ENCODE measurements at regions not wholly inside any gene's neighbourhood (a gene's known extent, or its start where the extent isn't known, plus 50 kb on each side); places are given as distances from the start of the nearest gene placed in this dataset.

DNA sequence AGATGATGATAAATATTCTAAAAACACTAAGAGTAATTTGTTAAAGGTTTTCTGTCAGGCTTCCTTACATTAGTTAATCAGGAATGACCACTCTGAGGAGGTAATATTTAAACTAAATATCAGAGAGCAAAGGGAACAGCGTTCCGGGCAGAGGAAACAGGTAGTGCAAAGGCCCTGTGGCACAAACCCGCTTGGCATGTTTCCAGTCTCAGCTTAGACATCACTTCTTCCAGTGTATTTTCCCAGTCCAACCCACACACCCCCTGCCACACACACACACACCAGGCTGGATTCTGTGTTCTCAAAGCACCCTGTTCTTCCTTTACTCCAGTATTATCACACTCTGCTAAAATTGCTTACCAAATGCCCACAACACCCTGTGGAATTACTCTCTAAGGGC lies 247.1 kb downstream of the RPS29 start:
- Histone ChIP-seq H3K27ac (no peak overlapping the region), H3K9me3 (ENCODE audit: severe bottlenecking) (peaks cover 3% of the 10 kb centered on the region), H3K27me3 (ENCODE audit: insufficient read depth, low read depth, severe bottlenecking) (no peaks in the 10 kb centered on the region), H3K36me3 (no peaks in the 10 kb centered on the region), H3K4me3 (ENCODE audit: low read depth, low read length) (no peak overlapping the region)
- no peak for DNase-seq
- TF ChIP-seq, protein P1, sequence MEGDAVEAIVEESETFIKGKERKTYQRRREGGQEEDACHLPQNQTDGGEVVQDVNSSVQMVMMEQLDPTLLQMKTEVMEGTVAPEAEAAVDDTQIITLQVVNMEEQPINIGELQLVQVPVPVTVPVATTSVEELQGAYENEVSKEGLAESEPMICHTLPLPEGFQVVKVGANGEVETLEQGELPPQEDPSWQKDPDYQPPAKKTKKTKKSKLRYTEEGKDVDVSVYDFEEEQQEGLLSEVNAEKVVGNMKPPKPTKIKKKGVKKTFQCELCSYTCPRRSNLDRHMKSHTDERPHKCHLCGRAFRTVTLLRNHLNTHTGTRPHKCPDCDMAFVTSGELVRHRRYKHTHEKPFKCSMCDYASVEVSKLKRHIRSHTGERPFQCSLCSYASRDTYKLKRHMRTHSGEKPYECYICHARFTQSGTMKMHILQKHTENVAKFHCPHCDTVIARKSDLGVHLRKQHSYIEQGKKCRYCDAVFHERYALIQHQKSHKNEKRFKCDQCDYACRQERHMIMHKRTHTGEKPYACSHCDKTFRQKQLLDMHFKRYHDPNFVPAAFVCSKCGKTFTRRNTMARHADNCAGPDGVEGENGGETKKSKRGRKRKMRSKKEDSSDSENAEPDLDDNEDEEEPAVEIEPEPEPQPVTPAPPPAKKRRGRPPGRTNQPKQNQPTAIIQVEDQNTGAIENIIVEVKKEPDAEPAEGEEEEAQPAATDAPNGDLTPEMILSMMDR (IDR thresholded peaks at IDR 0.05; ENCODE audit: low read depth, low read length) = no peak

GRCh38 chr14:49319810-49320209 lies 266.4 kb downstream of the RPS29 start:
- Histone ChIP-seq H3K36me3 (no peaks in the 10 kb centered on the region), H3K9me3 (ENCODE audit: severe bottlenecking) (no peaks in the 10 kb centered on the region), H3K27ac (no peak overlapping the region), H3K27me3 (ENCODE audit: insufficient read depth, low read depth, severe bottlenecking) (no peaks in the 10 kb centered on the region), H3K4me3 (ENCODE audit: low read depth, low read length) (no peak overlapping the region)
- TF ChIP-seq, protein P1 (IDR thresholded peaks at IDR 0.05; ENCODE audit: low read depth, low read length) = no peak
- DNase-seq = no peak

- Histone ChIP-seq H3K36me3 (no peaks in the 10 kb centered on the region), H3K4me3 (ENCODE audit: low read depth, low read length) (no peak overlapping the region), H3K9me3 (ENCODE audit: severe bottlenecking) (no peaks in the 10 kb centered on the region), H3K27ac (no peak overlapping the region), H3K27me3 (ENCODE audit: insufficient read depth, low read depth, severe bottlenecking) (no peaks in the 10 kb centered on the region)
- no peak for DNase-seq
- TF ChIP-seq, protein P1 (IDR thresholded peaks at IDR 0.05; ENCODE audit: low read depth, low read length) = no peak
Measured at GRCh38 chr14:49315570-49315969, 270.6 kb downstream of the RPS29 start.

DNA sequence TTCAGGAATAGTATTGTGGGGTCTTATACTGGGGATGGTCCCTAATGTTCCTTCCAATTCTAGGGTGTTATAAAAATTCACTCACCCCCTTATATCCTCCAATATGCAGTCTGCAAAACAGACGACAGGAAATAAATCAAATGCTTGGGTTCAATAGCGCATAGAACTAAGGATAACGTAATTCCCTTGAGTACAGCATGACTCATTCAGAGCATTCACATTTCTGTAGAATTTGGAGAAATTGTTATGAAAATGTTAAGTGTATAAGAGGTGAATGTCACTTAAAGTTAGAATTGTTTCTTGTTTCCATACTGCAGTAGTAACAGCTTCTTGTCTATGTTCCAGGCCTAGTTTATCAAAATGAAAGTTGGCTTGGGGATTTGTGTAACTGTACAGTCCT lies 271.4 kb downstream of the RPS29 start:
- Histone ChIP-seq H3K9me3 (ENCODE audit: severe bottlenecking) (no peaks in the 10 kb centered on the region), H3K27ac (no peak overlapping the region), H3K36me3 (no peaks in the 10 kb centered on the region), H3K27me3 (ENCODE audit: insufficient read depth, low read depth, severe bottlenecking) (no peaks in the 10 kb centered on the region), H3K4me3 (ENCODE audit: low read depth, low read length) (no peak overlapping the region)
- DNase-seq = no peak
- TF ChIP-seq, protein P1 (IDR thresholded peaks at IDR 0.05; ENCODE audit: low read depth, low read length) = no peak

DNA sequence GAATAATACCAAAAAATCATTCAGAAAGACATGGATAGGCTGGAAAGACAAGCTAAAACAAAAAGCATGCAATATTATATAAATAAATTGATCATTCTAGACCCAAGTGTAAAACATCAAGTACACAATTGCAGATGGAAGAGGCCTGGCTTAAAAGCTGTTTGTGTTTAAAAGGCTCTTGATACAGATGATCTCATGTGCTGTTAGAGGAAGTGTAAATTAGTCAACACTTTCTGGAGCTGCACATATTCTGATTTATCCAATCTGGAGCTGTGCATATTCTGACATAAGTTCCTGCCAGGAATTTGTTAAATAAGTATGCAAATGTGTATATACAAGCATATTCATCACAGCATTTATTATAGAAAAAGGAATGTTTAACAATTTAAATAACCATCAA lies 273.1 kb downstream of the RPS29 start:
- TF ChIP-seq, protein P1 (IDR thresholded peaks at IDR 0.05; ENCODE audit: low read depth, low read length) = no peak
- no peaks in the 10 kb centered on the region for H3K9me3 ChIP-seq (ENCODE audit: severe bottlenecking)
- no peaks in the 10 kb centered on the region for H3K36me3 ChIP-seq
- no peak for DNase-seq
- H3K4me3 ChIP-seq (ENCODE audit: low read depth, low read length) = no peak overlapping the region
- no peak overlapping the region for H3K27ac ChIP-seq
- no peaks in the 10 kb centered on the region for H3K27me3 ChIP-seq (ENCODE audit: insufficient read depth, low read depth, severe bottlenecking)

DNA sequence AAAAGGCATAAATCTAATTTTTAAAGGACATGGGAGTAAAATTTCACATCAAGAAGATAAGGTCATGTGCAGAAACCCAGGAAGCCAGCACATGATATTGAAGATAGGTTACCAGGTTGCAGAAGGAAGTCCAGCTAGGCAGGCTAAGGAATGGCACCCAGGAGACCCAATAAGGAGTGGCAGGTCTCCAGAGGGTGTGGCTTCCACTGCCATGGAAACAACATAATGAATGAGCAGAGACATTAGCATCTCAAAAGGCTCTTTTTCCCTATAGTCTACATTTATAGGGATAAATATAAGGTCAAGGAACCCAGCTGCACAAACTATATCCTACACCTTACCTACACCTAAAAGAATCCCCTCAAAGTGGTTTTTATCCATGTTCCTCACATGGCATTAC lies 275.9 kb downstream of the RPS29 start:
- H3K4me3 ChIP-seq (ENCODE audit: low read depth, low read length) = no peak overlapping the region
- H3K36me3 ChIP-seq = no peaks in the 10 kb centered on the region
- TF ChIP-seq, protein P1 (IDR thresholded peaks at IDR 0.05; ENCODE audit: low read depth, low read length) = no peak
- H3K27ac ChIP-seq = no peak overlapping the region
- DNase-seq = no peak
- H3K27me3 ChIP-seq (ENCODE audit: insufficient read depth, low read depth, severe bottlenecking) = no peaks in the 10 kb centered on the region
- H3K9me3 ChIP-seq (ENCODE audit: severe bottlenecking) = no peaks in the 10 kb centered on the region
